Activated B cell treated with CpG ODN at 0.5 μM for 24 hours (primary cell): ENCODE measurements at regions not wholly inside any gene's neighbourhood (a gene's known extent, or its start where the extent isn't known, plus 50 kb on each side); places are given as distances from the start of the nearest gene placed in this dataset.

Experiments
- ATAC-seq: fragments of 200-7000 bp; cut with Tn5 transposase; one replicate; pipeline ENCODE4 v1.10.0; 2021; ENCODE audit warnings: low read depth, mild to moderate bottlenecking, moderate library complexity
- CTCF ChIA-PET: fragments of 350-600 bp; sonication (Branson Sonifier 250); formaldehyde crosslinking; loops from one replicate; lab custom pipeline; 2021; ENCODE audit warnings: antibody characterized with exemption; lab: Charles Lee
- POLR2A ChIA-PET: fragments of 350-600 bp; sonication (Branson Sonifier 250); formaldehyde crosslinking; loops from one replicate; lab custom pipeline; 2021; ENCODE audit warnings: antibody characterized with exemption; lab: Charles Lee
- DNase-seq: peaks from one replicate; pipeline ENCODE4 v3.0.0; 2022
- H3K27ac Mint-ChIP-seq: one replicate; pipeline ENCODE4 v1.8.0; 2020; ENCODE audit warnings: mixed read lengths
- H3K27me3 Mint-ChIP-seq: one replicate; pipeline ENCODE4 v1.8.0; 2021; ENCODE audit warnings: mixed read lengths
- H3K36me3 Mint-ChIP-seq: one replicate; pipeline ENCODE4 v1.8.0; 2021; ENCODE audit warnings: low read depth, mixed read lengths
- H3K4me1 Mint-ChIP-seq: one replicate; pipeline ENCODE4 v1.8.0; 2021; ENCODE audit warnings: mixed read lengths
- H3K4me3 Mint-ChIP-seq: one replicate; pipeline ENCODE4 v1.8.0; 2020; ENCODE audit warnings: mild to moderate bottlenecking, mixed read lengths
- H3K9me3 Mint-ChIP-seq: one replicate; pipeline ENCODE4 v1.8.0; 2020; ENCODE audit warnings: mixed read lengths
- CTCF ChIP-seq: fragments of 200-600 bp; IDR thresholded peaks from one replicate; pipeline ENCODE4 v1.8.0; 2022; ENCODE audit warnings: antibody characterized with exemption, mild to moderate bottlenecking
- intact Hi-C: fragments of 100-400 bp; cut with micrococcal nuclease; formaldehyde crosslinking; loops from one replicate; pipeline ENCODE4 v1.15.1; 2024

- Mint-ChIP-seq H3K27me3 (no peaks in the 10 kb centered on the region), H3K4me3 (no peak overlapping the region), H3K4me1 (no peaks in the 10 kb centered on the region), H3K27ac (no peak overlapping the region), H3K36me3 (no peaks in the 10 kb centered on the region), H3K9me3 (peaks cover 3% of the 10 kb centered on the region)
- intact Hi-C loops = no loop called here
- TF ChIP-seq CTCF = no peak
- ChIA-PET POLR2A (no interaction called here), CTCF (no interaction called here)
- DNase-seq (no peak), ATAC-seq (no peak)
These were observed 304.3 kb upstream of the ARRDC3 start for GRCh38 chr5:91687430-91687829.

- ATAC-seq (no peak), DNase-seq (no peak)
- no peaks in the 10 kb centered on the region for H3K36me3 Mint-ChIP-seq
- H3K9me3 Mint-ChIP-seq = no peaks in the 10 kb centered on the region
- ChIA-PET POLR2A (no interaction called here), CTCF (no interaction called here)
- no peak overlapping the region for H3K4me3 Mint-ChIP-seq
- H3K27ac Mint-ChIP-seq = no peak overlapping the region
- no peaks in the 10 kb centered on the region for H3K27me3 Mint-ChIP-seq
- no peaks in the 10 kb centered on the region for H3K4me1 Mint-ChIP-seq
- TF ChIP-seq CTCF = no peak
- intact Hi-C loops = no loop called here
These were observed 301.5 kb upstream of the ARRDC3 start for GRCh38 chr5:91684625-91685024.

GRCh38 chr5:91670563-91670962 lies 287.4 kb upstream of the ARRDC3 start:
- CTCF ChIA-PET = no interaction called here
- Mint-ChIP-seq H3K36me3 (no peaks in the 10 kb centered on the region), H3K4me1 (no peaks in the 10 kb centered on the region), H3K9me3 (no peaks in the 10 kb centered on the region), H3K27ac (no peak overlapping the region), H3K27me3 (no peaks in the 10 kb centered on the region), H3K4me3 (no peak overlapping the region)
- no peak for TF ChIP-seq CTCF
- ATAC-seq = no peak
- intact Hi-C loops = no loop called here
- no peak for DNase-seq
- POLR2A ChIA-PET = no interaction called here

- Mint-ChIP-seq H3K4me1 (no peaks in the 10 kb centered on the region), H3K4me3 (no peak overlapping the region), H3K36me3 (no peaks in the 10 kb centered on the region), H3K27me3 (no peaks in the 10 kb centered on the region), H3K27ac (no peak overlapping the region), H3K9me3 (no peaks in the 10 kb centered on the region)
- ChIA-PET CTCF (no interaction called here), POLR2A (no interaction called here)
- TF ChIP-seq CTCF = no peak
- intact Hi-C loops = no loop called here
- ATAC-seq (no peak), DNase-seq (no peak)
These were observed 287.0 kb upstream of the ARRDC3 start for GRCh38 chr5:91670122-91670521.

- Mint-ChIP-seq H3K27ac (no peak overlapping the region), H3K9me3 (no peaks in the 10 kb centered on the region), H3K27me3 (no peaks in the 10 kb centered on the region), H3K4me3 (no peak overlapping the region), H3K4me1 (no peaks in the 10 kb centered on the region), H3K36me3 (no peaks in the 10 kb centered on the region)
- CTCF ChIA-PET = no interaction called here
- no peak for TF ChIP-seq CTCF
- POLR2A ChIA-PET = no interaction called here
- DNase-seq = no peak
- intact Hi-C loops = no loop called here
- no peak for ATAC-seq
These were observed 285.1 kb upstream of the ARRDC3 start for GRCh38 chr5:91668261-91668660.
